Activated T-helper 1 cell treated with anti-CD3 and anti-CD28 coated beads, Interleukin-12 subunit alpha, Interleukin-12 subunit beta, Interleukin-2, Interleukin-4 antibody, amounts not matched to agents 30 ng/mL and 10 ng/mL and 1 ng/mL, durations not matched to agents 14 hours and 24 hours and 36 hours (primary cell): ENCODE measurements at regions not wholly inside any gene's neighbourhood (a gene's known extent, or its start where the extent isn't known, plus 50 kb on each side); places are given as distances from the start of the nearest gene placed in this dataset.
"Not testable (repeated sequence)": the region's sequence is repeated elsewhere in the genome, so short reads cannot be mapped to it uniquely, and the experiment has no call there.

Source experiments
- DNase-seq: peaks from one replicate; pipeline ENCODE4 v3.0.0; 2021; ENCODE audit warnings: low spot score
- H3K27ac Mint-ChIP-seq: one replicate; pipeline ENCODE4 v1.8.0; 2021; ENCODE audit warnings: mild to moderate bottlenecking, mixed read lengths
- H3K27me3 Mint-ChIP-seq: one replicate; pipeline ENCODE4 v1.8.0; 2022; ENCODE audit warnings: mild to moderate bottlenecking, moderate library complexity, mixed read lengths; ENCODE audit not compliant: insufficient read depth
- H3K36me3 Mint-ChIP-seq: one replicate; pipeline ENCODE4 v1.8.0; 2021; ENCODE audit warnings: low read depth, mixed read lengths
- H3K4me1 Mint-ChIP-seq: one replicate; pipeline ENCODE4 v1.8.0; 2021; ENCODE audit warnings: low read depth, mixed read lengths
- H3K4me3 Mint-ChIP-seq: one replicate; pipeline ENCODE4 v1.8.0; 2021; ENCODE audit warnings: mild to moderate bottlenecking, moderate library complexity, mixed read lengths
- H3K9me3 Mint-ChIP-seq: one replicate; pipeline ENCODE4 v1.8.0; 2021; ENCODE audit warnings: mixed read lengths
- intact Hi-C: fragments of 100-400 bp; cut with micrococcal nuclease; formaldehyde crosslinking; loops from one replicate; pipeline ENCODE4 v1.15.1; 2024

GRCh38 chr12:60498656-60499055 lies 902.8 kb downstream of the SLC16A7 start:
- intact Hi-C loops, result no loop called here
- no peak overlapping the region for H3K4me3 Mint-ChIP-seq
- H3K27ac Mint-ChIP-seq, result no peak overlapping the region
- H3K27me3 Mint-ChIP-seq, result no peaks in the 10 kb centered on the region
- DNase-seq, result no peak
- H3K36me3 Mint-ChIP-seq, result no peaks in the 10 kb centered on the region
- no peaks in the 10 kb centered on the region for H3K4me1 Mint-ChIP-seq
- H3K9me3 Mint-ChIP-seq, result no peaks in the 10 kb centered on the region

GRCh38 chr12:60501124-60501729 lies 905.4 kb downstream of the SLC16A7 start:
- DNase-seq, result no peak
- intact Hi-C loops, result no loop called here
- H3K4me1 Mint-ChIP-seq, result no peaks in the 10 kb centered on the region
- H3K27me3 Mint-ChIP-seq, result no peaks in the 10 kb centered on the region
- no peaks in the 10 kb centered on the region for H3K36me3 Mint-ChIP-seq
- no peak overlapping the region for H3K27ac Mint-ChIP-seq
- no peak overlapping the region for H3K4me3 Mint-ChIP-seq
- peaks cover 6% of the 10 kb centered on the region for H3K9me3 Mint-ChIP-seq

GRCh38 chr12:60522684-60523400 lies 927.0 kb downstream of the SLC16A7 start:
- Mint-ChIP-seq H3K4me3 (no peak overlapping the region), H3K27me3 (no peaks in the 10 kb centered on the region)

GRCh38 chr12:60529261-60529660 lies 933.4 kb downstream of the SLC16A7 start:
- H3K4me1 Mint-ChIP-seq, result no peaks in the 10 kb centered on the region
- H3K4me3 Mint-ChIP-seq, result no peak overlapping the region
- no peak overlapping the region for H3K27ac Mint-ChIP-seq
- no peaks in the 10 kb centered on the region for H3K27me3 Mint-ChIP-seq
- no peaks in the 10 kb centered on the region for H3K36me3 Mint-ChIP-seq
- intact Hi-C loops, result no loop called here
- DNase-seq, result no peak
- peaks cover 4% of the 10 kb centered on the region for H3K9me3 Mint-ChIP-seq

More at GRCh38 chr12:60522684-60523400, 927.0 kb downstream of the SLC16A7 start:
- H3K9me3 Mint-ChIP-seq, result peaks cover 11% of the 10 kb centered on the region
- no peak for DNase-seq
- intact Hi-C loops, result no loop called here
- no peak overlapping the region for H3K27ac Mint-ChIP-seq
- no peaks in the 10 kb centered on the region for H3K4me1 Mint-ChIP-seq
- H3K36me3 Mint-ChIP-seq, result no peaks in the 10 kb centered on the region

- H3K27ac Mint-ChIP-seq, result no peak overlapping the region
- H3K4me3 Mint-ChIP-seq, result no peak overlapping the region
- peaks cover 4% of the 10 kb centered on the region for H3K9me3 Mint-ChIP-seq
- no peaks in the 10 kb centered on the region for H3K36me3 Mint-ChIP-seq
- DNase-seq, result no peak
- no peaks in the 10 kb centered on the region for H3K27me3 Mint-ChIP-seq
- no peaks in the 10 kb centered on the region for H3K4me1 Mint-ChIP-seq
- intact Hi-C loops, result no loop called here
Measured at GRCh38 chr12:60529723-60530122, 933.9 kb downstream of the SLC16A7 start.

GRCh38 chr12:60535363-60535762 lies 939.5 kb downstream of the SLC16A7 start:
- H3K9me3 Mint-ChIP-seq, result no peaks in the 10 kb centered on the region
- no peak overlapping the region for H3K4me3 Mint-ChIP-seq
- intact Hi-C loops, result no loop called here
- no peak for DNase-seq
- H3K36me3 Mint-ChIP-seq, result no peaks in the 10 kb centered on the region
- no peaks in the 10 kb centered on the region for H3K27me3 Mint-ChIP-seq
- no peaks in the 10 kb centered on the region for H3K4me1 Mint-ChIP-seq
- H3K27ac Mint-ChIP-seq, result no peak overlapping the region

GRCh38 chr12:60539592-60539991 lies 943.8 kb downstream of the SLC16A7 start:
- Mint-ChIP-seq H3K4me1 (no peaks in the 10 kb centered on the region), H3K4me3 (no peak overlapping the region), H3K9me3 (no peaks in the 10 kb centered on the region), H3K27ac (no peak overlapping the region), H3K36me3 (no peaks in the 10 kb centered on the region), H3K27me3 (no peaks in the 10 kb centered on the region)
- DNase-seq, result no peak
- intact Hi-C loops, result no loop called here

- H3K4me1 Mint-ChIP-seq, result no peaks in the 10 kb centered on the region
- intact Hi-C loops, result no loop called here
- no peaks in the 10 kb centered on the region for H3K27me3 Mint-ChIP-seq
Measured at GRCh38 chr12:60568914-60569313, 973.1 kb downstream of the SLC16A7 start.

GRCh38 chr12:60577607-60578006 lies 981.8 kb downstream of the SLC16A7 start:
- DNase-seq, result no peak
- H3K4me1 Mint-ChIP-seq, result no peaks in the 10 kb centered on the region
- H3K27ac Mint-ChIP-seq, result no peak overlapping the region
- H3K36me3 Mint-ChIP-seq, result no peaks in the 10 kb centered on the region
- no peak overlapping the region for H3K4me3 Mint-ChIP-seq
- intact Hi-C loops, result no loop called here
- no peaks in the 10 kb centered on the region for H3K27me3 Mint-ChIP-seq
- H3K9me3 Mint-ChIP-seq, result no peaks in the 10 kb centered on the region

More at GRCh38 chr12:60568914-60569313, 973.1 kb downstream of the SLC16A7 start:
- Mint-ChIP-seq H3K27ac (no peak overlapping the region), H3K36me3 (no peaks in the 10 kb centered on the region), H3K4me3 (no peak overlapping the region), H3K9me3 (no peaks in the 10 kb centered on the region)
- DNase-seq, result no peak

GRCh38 chr12:60587664-60588063 lies 991.8 kb downstream of the SLC16A7 start:
- H3K9me3 Mint-ChIP-seq, result peaks cover 17% of the 10 kb centered on the region
- DNase-seq, H3K27ac Mint-ChIP-seq, H3K4me1 Mint-ChIP-seq, H3K4me3 Mint-ChIP-seq, intact Hi-C loops, H3K27me3 Mint-ChIP-seq, H3K36me3 Mint-ChIP-seq: not testable (repeated sequence)

GRCh38 chr12:60594035-60594711 lies 998.3 kb downstream of the SLC16A7 start:
- H3K36me3 Mint-ChIP-seq, result no peaks in the 10 kb centered on the region
- H3K27ac Mint-ChIP-seq, result no peak overlapping the region
- H3K4me3 Mint-ChIP-seq, result no peak overlapping the region
- intact Hi-C loops, result no loop called here
- peaks cover 11% of the 10 kb centered on the region for H3K9me3 Mint-ChIP-seq
- H3K27me3 Mint-ChIP-seq, result no peaks in the 10 kb centered on the region
- no peak for DNase-seq
- H3K4me1 Mint-ChIP-seq, result no peaks in the 10 kb centered on the region

GRCh38 chr12:60602601-60603000 lies 1006.8 kb downstream of the SLC16A7 start:
- Mint-ChIP-seq H3K36me3 (no peaks in the 10 kb centered on the region), H3K9me3 (peaks cover 12% of the 10 kb centered on the region), H3K27ac (no peak overlapping the region), H3K4me1 (no peaks in the 10 kb centered on the region), H3K4me3 (no peak overlapping the region), H3K27me3 (no peaks in the 10 kb centered on the region)
- no peak for DNase-seq
- intact Hi-C loops, result no loop called here

GRCh38 chr12:60603475-60603874 lies 1007.6 kb downstream of the SLC16A7 start:
- H3K9me3 Mint-ChIP-seq, result peaks cover 12% of the 10 kb centered on the region
- H3K4me3 Mint-ChIP-seq, H3K36me3 Mint-ChIP-seq, H3K27ac Mint-ChIP-seq, DNase-seq, H3K27me3 Mint-ChIP-seq, H3K4me1 Mint-ChIP-seq, intact Hi-C loops: not testable (repeated sequence)
